PC-9 (cell line): ENCODE measurements at regions not wholly inside any gene's neighbourhood (a gene's known extent, or its start where the extent isn't known, plus 50 kb on each side); places are given as distances from the start of the nearest gene placed in this dataset.

Experiments
- EZH2 ChIP-seq: fragments of 200-600 bp; sonication (generic); IDR thresholded peaks from 2 replicates; pipeline ENCODE4 v1.8.0; 2017; ENCODE audit warnings: antibody characterized with exemption, low read depth
- TF ChIP-seq, protein P1 (sequence below): fragments of 200-600 bp; sonication (generic); conservative IDR thresholded peaks from 2 replicates; pipeline ENCODE4 v1.6.1; 2017; ENCODE audit warnings: mixed run types, antibody characterized with exemption, mild to moderate bottlenecking, moderate library complexity

DNA sequence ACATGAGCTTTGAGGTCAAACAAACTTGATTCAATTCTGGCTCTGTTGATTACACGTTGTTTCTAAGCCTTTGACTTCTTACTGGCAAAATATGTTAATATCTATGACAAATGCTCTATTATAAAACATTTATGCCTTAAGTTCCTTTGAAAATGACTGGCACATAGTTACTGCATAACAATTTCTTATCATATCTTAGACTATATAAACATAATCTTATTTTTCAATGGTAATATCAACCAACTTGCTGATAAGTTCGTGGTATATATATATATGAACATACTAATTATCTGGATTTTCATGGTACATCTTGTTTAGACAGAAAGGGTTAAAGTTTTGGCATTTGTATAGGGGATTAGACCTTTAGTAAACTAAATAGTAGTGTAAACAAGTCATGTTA, 645.6 kb upstream of the ZNF804A start:
- TF ChIP-seq, protein P1, sequence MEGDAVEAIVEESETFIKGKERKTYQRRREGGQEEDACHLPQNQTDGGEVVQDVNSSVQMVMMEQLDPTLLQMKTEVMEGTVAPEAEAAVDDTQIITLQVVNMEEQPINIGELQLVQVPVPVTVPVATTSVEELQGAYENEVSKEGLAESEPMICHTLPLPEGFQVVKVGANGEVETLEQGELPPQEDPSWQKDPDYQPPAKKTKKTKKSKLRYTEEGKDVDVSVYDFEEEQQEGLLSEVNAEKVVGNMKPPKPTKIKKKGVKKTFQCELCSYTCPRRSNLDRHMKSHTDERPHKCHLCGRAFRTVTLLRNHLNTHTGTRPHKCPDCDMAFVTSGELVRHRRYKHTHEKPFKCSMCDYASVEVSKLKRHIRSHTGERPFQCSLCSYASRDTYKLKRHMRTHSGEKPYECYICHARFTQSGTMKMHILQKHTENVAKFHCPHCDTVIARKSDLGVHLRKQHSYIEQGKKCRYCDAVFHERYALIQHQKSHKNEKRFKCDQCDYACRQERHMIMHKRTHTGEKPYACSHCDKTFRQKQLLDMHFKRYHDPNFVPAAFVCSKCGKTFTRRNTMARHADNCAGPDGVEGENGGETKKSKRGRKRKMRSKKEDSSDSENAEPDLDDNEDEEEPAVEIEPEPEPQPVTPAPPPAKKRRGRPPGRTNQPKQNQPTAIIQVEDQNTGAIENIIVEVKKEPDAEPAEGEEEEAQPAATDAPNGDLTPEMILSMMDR: no peak
- no peak for TF ChIP-seq EZH2
